ENCODE measurements at regions not wholly inside any gene's neighbourhood (a gene's known extent, or its start where the extent isn't known, plus 50 kb on each side); places are given as distances from the start of the nearest gene placed in this dataset.
A peak's percentile ranks its signal among the peaks of the same experiment; 100 is the strongest.

DNA sequence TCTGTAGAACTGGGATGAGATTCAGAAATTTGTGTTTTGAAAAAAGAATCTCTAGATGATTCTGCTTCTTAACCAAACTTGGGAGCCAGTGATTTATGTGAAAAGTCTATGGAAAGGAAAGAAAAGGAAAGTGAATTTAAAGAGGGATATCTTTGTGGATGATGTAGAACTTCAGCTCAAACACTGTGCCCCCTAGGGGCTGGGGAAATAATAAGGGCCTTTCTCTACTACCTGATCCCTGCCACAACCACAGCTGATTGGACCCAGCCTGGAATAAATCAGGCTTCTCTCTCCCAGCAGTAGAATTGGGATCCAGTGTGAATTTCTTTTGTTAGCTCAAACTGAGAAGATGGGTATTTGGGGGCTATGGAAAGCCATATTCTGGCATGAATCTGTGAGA, 155.0 kb downstream of the PRELID2 start:
- Histone ChIP-seq H3K4me3 (no peak overlapping the region), H3K36me3 (ENCODE audit: low read depth) (no peaks in the 10 kb centered on the region), H3K9me3 (ENCODE audit: low read depth) (no peaks in the 10 kb centered on the region), H3K27ac (no peak overlapping the region), H4K20me1 (ENCODE audit: insufficient read depth) (no peaks in the 10 kb centered on the region), H3K9ac (no peak overlapping the region), H3K4me1 (ENCODE audit: insufficient read depth) (no peaks in the 10 kb centered on the region), H3K79me2 (ENCODE audit: insufficient read depth) (no peaks in the 10 kb centered on the region), H3F3A (ENCODE audit: insufficient read depth) (no peaks in the 10 kb centered on the region), H2AFZ (0 out of 2 replicates have a peak overlapping the region, but pooled peaks have one; percentile 26), H3K4me2 (ENCODE audit: unreplicated experiment) (no peak overlapping the region), H3K27me3 (replicated peaks; ENCODE audit: insufficient read depth) (no peaks in the 10 kb centered on the region), H3K9me2 (ENCODE audit: insufficient read depth) (no peaks in the 10 kb centered on the region)
- no peak for TF ChIP-seq EZH2 (IDR thresholded peaks at IDR 0.05; ENCODE audit: insufficient read depth, poor library complexity, severe bottlenecking)
- TF ChIP-seq EZH2phosphoT487 (IDR thresholded peaks at IDR 0.05; ENCODE audit: insufficient read depth, low read depth), result no peak
- DNase-seq, result no peak
- in situ Hi-C loops (cut with MboI), result no loop called here

DNA sequence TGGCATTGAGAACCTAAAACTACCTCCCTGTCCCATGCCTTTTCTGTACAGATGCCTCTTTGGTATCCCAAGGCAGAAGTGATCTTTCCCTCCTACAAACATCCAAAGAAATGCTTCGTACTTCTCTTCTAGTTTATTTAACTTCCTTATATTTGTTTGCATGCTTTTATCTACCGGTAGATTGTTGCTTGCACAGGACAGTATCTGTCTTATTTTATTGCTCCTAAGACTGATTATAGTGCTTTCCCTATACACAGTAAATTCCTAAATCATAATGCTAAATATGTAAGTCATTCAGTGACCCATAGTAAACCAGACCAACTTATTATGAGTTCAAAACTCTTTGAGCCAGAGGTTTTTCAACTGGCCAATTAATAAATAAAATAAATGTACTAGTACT, 156.9 kb downstream of the PRELID2 start:
- H3K4me3 ChIP-seq, result no peak overlapping the region
- WGBS, 2 experiments (ENCODE audit: low coverage in 1 of 2, low lambda C conversion rate in 2 of 2, missing lambda C conversion rate in 2 of 2), result 90 to 95% methylated on average over 2 of the region's 2 CpGs
- in situ Hi-C loops (cut with MboI), result no loop called here

DNA sequence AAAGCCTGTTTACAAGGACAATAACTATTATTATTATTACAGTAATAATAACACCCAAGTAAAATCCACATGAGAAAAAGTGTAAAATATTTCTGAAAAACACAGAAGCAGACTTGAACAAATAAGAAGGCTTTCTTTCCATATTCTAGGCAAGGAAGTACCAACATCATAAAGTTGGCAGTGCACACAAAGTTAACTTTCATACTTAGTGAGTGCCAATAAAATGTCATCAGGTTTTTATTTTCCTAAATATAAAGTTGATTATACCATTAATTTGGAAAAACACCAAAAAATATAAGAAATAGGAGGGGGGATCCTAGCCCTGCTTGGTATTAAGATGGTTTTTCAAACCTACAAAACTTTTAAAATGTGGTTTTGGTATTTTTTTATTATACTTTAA, 161.4 kb downstream of the PRELID2 start:
- no peak overlapping the region for H3K4me2 ChIP-seq (ENCODE audit: unreplicated experiment)
- H3K27me3 ChIP-seq (replicated peaks; ENCODE audit: insufficient read depth), result no peaks in the 10 kb centered on the region
- H3K9me3 ChIP-seq (ENCODE audit: low read depth), result no peaks in the 10 kb centered on the region
- no peak overlapping the region for H3K9ac ChIP-seq
- DNase-seq, result no peak
- no peaks in the 10 kb centered on the region for H3K79me2 ChIP-seq (ENCODE audit: insufficient read depth)
- H3K9me2 ChIP-seq (ENCODE audit: insufficient read depth), result no peaks in the 10 kb centered on the region
- no peak for TF ChIP-seq EZH2 (IDR thresholded peaks at IDR 0.05; ENCODE audit: insufficient read depth, poor library complexity, severe bottlenecking)
- TF ChIP-seq EZH2phosphoT487 (IDR thresholded peaks at IDR 0.05; ENCODE audit: insufficient read depth, low read depth), result no peak
- H3K4me3 ChIP-seq, result no peak overlapping the region
- in situ Hi-C loops (cut with MboI), result no loop called here
- H3K36me3 ChIP-seq (ENCODE audit: low read depth), result no peaks in the 10 kb centered on the region
- H3K27ac ChIP-seq, result no peak overlapping the region
- H4K20me1 ChIP-seq (ENCODE audit: insufficient read depth), result no peaks in the 10 kb centered on the region
- no peaks in the 10 kb centered on the region for H3K4me1 ChIP-seq (ENCODE audit: insufficient read depth)
- no peak overlapping the region for H2AFZ ChIP-seq
- no peaks in the 10 kb centered on the region for H3F3A ChIP-seq (ENCODE audit: insufficient read depth)

More for the DNA sequence above, 156.9 kb downstream of the PRELID2 start:
- TF ChIP-seq EZH2phosphoT487 (IDR thresholded peaks at IDR 0.05; ENCODE audit: insufficient read depth, low read depth), result no peak
- TF ChIP-seq EZH2 (IDR thresholded peaks at IDR 0.05; ENCODE audit: insufficient read depth, poor library complexity, severe bottlenecking), result no peak
- no peak for DNase-seq
- Histone ChIP-seq H3K27ac (no peak overlapping the region), H3K79me2 (ENCODE audit: insufficient read depth) (no peaks in the 10 kb centered on the region), H3F3A (ENCODE audit: insufficient read depth) (no peaks in the 10 kb centered on the region), H3K9me2 (ENCODE audit: insufficient read depth) (no peaks in the 10 kb centered on the region), H3K36me3 (ENCODE audit: low read depth) (no peaks in the 10 kb centered on the region), H3K4me1 (ENCODE audit: insufficient read depth) (no peaks in the 10 kb centered on the region), H3K27me3 (replicated peaks; ENCODE audit: insufficient read depth) (no peaks in the 10 kb centered on the region), H3K9me3 (ENCODE audit: low read depth) (no peaks in the 10 kb centered on the region), H3K9ac (no peak overlapping the region), H2AFZ (no peak overlapping the region), H3K4me2 (ENCODE audit: unreplicated experiment) (no peak overlapping the region), H4K20me1 (ENCODE audit: insufficient read depth) (no peaks in the 10 kb centered on the region)

- WGBS, 2 experiments (ENCODE audit: low coverage in 1 of 2, low lambda C conversion rate in 2 of 2, missing lambda C conversion rate in 2 of 2), result 79 to 80% methylated on average over 3 of the region's 3 CpGs
- TF ChIP-seq EZH2 (IDR thresholded peaks at IDR 0.05; ENCODE audit: insufficient read depth, poor library complexity, severe bottlenecking) (no peak), EZH2phosphoT487 (IDR thresholded peaks at IDR 0.05; ENCODE audit: insufficient read depth, low read depth) (no peak)
- H3K4me3 ChIP-seq, result no peak overlapping the region
- in situ Hi-C loops (cut with MboI), result no loop called here
- H3K27me3 ChIP-seq (replicated peaks; ENCODE audit: insufficient read depth), result no peaks in the 10 kb centered on the region
- H3K4me1 ChIP-seq (ENCODE audit: insufficient read depth), result no peaks in the 10 kb centered on the region
- no peak overlapping the region for H3K9ac ChIP-seq
- H3K27ac ChIP-seq, result no peak overlapping the region
- H3K9me3 ChIP-seq (ENCODE audit: low read depth), result no peaks in the 10 kb centered on the region
- no peaks in the 10 kb centered on the region for H4K20me1 ChIP-seq (ENCODE audit: insufficient read depth)
- no peak overlapping the region for H2AFZ ChIP-seq
- H3F3A ChIP-seq (ENCODE audit: insufficient read depth), result no peaks in the 10 kb centered on the region
- no peak for DNase-seq
- no peaks in the 10 kb centered on the region for H3K79me2 ChIP-seq (ENCODE audit: insufficient read depth)
- no peaks in the 10 kb centered on the region for H3K36me3 ChIP-seq (ENCODE audit: low read depth)
- H3K4me2 ChIP-seq (ENCODE audit: unreplicated experiment), result no peak overlapping the region
- H3K9me2 ChIP-seq (ENCODE audit: insufficient read depth), result no peaks in the 10 kb centered on the region
Measured at GRCh38 chr5:145668714-145669113, 166.4 kb downstream of the PRELID2 start.

- WGBS, 2 experiments (ENCODE audit: low coverage in 1 of 2, low lambda C conversion rate in 2 of 2, missing lambda C conversion rate in 2 of 2), result 93 to 94% methylated on average over 3 of the region's 3 CpGs
- no peaks in the 10 kb centered on the region for H3K79me2 ChIP-seq (ENCODE audit: insufficient read depth)
- no peaks in the 10 kb centered on the region for H3K9me2 ChIP-seq (ENCODE audit: insufficient read depth)
- no peak overlapping the region for H3K9ac ChIP-seq
- H3F3A ChIP-seq (ENCODE audit: insufficient read depth), result no peaks in the 10 kb centered on the region
- H3K36me3 ChIP-seq (ENCODE audit: low read depth), result no peaks in the 10 kb centered on the region
- H3K27ac ChIP-seq, result no peak overlapping the region
- H3K4me1 ChIP-seq (ENCODE audit: insufficient read depth), result no peaks in the 10 kb centered on the region
- no peak for DNase-seq
- H2AFZ ChIP-seq, result no peak overlapping the region
- H3K9me3 ChIP-seq (ENCODE audit: low read depth), result no peaks in the 10 kb centered on the region
- in situ Hi-C loops (cut with MboI), result no loop called here
- H3K4me2 ChIP-seq (ENCODE audit: unreplicated experiment), result no peak overlapping the region
- no peaks in the 10 kb centered on the region for H4K20me1 ChIP-seq (ENCODE audit: insufficient read depth)
- no peak overlapping the region for H3K4me3 ChIP-seq
- TF ChIP-seq EZH2 (IDR thresholded peaks at IDR 0.05; ENCODE audit: insufficient read depth, poor library complexity, severe bottlenecking) (no peak), EZH2phosphoT487 (IDR thresholded peaks at IDR 0.05; ENCODE audit: insufficient read depth, low read depth) (no peak)
- H3K27me3 ChIP-seq (replicated peaks; ENCODE audit: insufficient read depth), result no peaks in the 10 kb centered on the region
Measured at GRCh38 chr5:145667742-145668141, 167.4 kb downstream of the PRELID2 start.
